ENCODE measurements at regions not wholly inside any gene's neighbourhood (a gene's known extent, or its start where the extent isn't known, plus 50 kb on each side); places are given as distances from the start of the nearest gene placed in this dataset.

DNA sequence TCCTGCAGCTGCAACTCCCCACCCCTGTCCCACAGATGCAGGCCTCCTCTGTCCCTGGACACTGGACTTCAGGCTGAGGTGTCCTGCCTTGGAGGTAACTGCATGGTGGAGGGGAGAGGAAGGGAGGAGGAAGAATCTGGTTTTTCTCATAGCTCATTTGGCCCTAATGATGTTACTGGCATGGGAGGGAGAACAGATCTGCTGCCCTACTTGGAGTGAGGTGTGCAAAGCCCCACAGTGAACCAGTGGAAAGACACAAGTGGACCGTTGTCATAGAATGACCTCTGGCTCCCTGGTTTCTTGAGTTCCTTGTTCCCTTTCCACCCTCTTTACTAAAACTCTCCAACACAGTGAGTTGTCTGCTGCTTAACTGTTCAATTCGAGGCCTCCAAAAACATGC, 215.9 kb downstream of the BARX2 start:
- no peak for DNase-seq

DNA sequence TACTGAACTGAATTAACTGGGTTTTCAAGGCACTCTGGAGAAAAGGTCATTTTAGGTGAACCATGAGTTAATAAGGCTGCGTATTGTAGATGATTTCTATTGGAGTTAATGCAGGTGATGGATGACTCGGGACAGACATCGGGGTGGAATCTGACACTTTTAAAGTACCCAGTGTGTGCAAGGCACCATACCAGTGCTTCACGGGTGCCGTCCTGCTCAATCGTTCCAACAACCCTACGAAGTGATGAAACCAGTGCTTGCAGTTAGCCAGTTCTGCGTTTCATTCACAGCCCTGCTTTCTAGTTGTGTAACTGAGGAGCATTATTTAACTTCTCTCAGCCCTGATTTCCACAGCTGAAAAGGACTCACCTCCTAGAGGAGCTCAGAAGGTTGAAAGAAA, 216.5 kb downstream of the BARX2 start:
- DNase-seq: no peak

DNA sequence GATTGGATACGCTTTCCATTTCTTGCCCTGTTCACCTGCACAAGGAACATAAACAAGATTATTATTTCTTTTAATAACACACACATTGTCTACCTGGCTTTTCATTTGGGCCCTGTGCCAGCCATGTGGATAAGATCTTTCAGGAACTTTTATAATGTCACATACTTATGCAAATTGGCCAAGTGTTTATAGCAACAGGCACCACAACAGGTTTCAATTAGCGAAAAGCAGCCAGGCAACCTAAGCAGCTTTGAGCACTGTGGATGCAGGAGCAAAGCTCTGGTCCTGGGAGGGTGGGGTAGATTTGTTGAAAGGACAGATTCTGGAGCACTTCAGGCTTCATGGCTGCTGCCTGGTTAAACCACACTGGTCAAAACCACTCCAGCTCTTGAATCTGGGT, 217.4 kb downstream of the BARX2 start:
- DNase-seq: no peak

DNA sequence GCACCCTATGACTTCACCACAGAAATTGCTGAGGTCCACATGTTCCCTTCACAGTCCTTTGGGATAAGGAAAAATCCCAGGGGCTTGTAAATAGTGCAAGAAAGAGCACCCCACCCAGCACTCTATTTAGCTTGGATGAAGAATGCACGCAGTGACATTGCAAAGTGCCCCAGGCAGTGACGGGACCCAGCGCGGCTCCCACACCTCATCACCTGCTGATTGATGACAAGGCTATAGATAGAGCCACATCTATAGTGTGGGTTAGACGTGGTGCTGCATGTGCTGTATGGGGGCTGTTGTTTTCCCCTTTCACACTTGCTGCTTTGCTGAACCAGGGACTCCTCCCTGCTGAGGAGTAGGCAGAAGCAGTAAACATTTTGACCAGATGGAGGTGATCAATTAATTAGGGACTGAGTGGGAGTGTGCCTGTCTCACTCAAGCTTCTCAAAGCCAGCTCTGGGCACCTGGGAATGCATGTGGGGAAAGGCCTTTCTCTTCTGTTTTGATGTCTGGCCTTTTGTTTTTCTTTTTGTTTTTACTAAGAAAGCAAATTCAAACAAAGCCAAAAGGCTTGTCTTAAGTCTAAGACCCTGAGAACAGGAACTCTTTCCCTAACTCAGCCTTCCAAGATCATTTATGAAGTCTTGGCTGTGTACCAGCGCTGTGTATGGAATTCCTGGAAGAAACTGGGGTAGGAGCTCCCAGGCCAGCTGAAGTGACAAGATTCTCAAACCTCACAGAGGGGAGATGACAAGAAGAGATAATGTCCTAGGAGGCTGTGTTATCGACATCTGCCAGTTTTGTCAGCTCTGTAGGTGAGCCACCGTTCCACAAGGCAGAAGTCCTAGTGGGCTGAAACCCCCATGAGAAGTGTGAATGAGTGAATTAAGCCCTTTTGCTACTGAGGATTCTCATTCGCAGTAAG, 219.7 kb downstream of the BARX2 start:
- no peak for DNase-seq

DNA sequence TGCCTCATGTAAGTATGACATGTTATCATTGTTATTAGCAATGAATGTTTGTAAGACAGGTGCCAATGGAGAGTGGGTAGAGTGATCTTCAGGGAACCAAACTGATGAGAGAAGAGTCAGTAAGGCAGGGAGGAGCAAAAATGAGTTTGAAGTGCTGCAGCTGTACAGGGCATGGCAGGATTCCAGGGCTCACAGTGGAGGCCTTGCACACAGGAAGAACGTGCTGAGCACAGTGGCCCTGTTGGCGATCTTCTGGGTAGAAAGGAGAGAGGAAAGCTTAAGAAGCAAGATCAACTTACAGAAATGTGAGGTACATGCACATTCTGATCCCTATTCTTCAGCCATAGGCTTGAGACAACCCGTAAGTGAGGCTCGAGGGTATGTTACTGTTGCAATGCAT, 219.3 kb upstream of the TMEM45B start:
- no peak for DNase-seq

DNA sequence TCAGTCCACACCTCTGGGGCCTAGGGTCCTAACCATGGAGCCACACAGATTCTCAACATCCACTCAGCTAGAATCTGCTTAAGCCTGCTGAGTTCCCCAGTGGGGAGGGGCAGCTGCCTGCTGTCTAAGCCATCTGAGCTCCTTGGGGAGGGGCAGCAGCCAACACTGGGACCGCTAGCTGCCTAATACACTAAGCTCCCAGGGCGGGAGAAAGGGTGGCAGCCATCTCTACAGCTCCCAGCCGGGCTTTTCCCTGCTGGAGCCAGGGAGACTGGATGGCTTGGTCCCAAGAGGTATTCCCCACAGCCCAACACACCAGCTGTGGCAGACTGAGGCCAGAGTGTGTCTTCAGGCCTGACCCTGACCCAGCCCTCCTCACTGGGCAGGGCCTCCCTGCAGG, 217.3 kb upstream of the TMEM45B start:
- DNase-seq: no peak

DNA sequence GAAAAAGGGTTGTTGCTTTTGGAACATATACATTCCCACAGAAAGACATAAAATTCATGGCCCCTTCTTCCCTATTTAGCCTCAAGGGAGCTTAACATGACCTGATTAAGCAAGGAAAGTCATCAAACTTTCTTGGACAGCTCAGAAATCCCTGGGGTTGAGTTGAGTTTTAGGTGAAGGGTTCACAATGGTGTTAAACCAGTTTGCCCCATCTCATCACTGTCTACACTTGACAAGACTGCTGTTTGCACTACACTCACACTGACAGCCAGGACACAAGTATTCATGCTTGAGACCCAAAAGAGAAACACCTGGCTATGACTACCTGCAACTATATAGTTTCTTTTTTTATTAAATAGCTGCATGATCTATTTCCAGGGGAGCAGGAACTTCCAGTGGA, 209.8 kb upstream of the TMEM45B start:
- no peak for DNase-seq

DNA sequence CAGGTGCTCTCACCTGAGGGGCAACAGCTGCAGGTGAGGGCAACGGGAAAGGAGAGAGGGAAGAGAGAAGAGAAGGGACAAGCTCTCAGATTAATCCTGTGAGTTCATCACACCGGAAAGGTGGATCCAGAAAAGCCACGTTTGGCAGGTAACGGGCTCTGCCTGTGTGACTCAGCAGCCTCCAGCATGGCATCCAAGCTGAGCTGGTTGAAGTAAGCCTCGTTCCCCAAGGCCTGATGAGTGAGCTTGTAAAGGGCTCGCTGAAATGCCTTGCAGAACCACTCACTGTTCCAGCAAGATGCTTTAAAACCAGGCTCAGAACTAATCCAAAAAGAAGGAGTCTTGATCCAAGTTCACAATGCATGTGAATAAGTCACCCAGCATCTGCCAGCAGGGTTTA, 206.9 kb upstream of the TMEM45B start:
- no peak for DNase-seq

DNA sequence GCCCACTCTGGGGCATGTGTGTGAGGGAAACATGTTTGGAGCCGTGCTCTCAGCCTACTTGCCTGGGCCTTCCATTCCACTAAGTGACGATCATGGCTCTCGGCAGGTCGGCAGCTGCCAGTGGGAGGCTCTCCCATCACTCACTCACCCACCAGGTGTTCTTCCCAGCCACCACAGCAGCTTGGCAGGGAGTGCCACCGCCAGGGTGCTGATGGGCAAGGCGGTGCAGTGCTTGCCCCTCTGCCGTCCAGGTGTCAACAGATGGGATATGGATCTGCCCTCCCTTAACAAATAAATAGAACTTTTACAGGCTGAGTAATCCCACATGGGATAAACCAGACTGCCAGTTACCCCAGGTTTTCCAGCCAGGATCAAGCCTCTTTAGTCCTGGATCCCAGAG, 205.5 kb upstream of the TMEM45B start:
- no peak for DNase-seq

DNA sequence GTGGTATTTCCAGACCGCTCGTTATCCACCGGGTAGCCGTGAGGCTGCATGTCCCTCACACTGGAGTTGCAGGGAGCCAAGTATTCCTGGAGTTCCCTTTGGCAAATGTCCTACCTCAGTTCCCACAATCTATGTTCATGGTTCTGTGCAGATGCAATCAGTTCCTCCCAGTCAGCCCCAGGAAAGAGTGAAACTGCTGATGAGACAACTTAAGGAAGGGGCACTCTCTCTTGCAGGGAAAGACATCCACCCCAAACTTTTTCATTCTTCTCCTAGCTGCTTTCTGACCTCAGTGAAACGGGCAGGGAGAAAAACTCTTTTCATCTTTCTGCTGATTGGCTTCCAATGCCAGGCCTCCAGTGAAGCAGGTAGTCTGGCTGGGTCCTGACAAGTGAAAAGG, 205.1 kb upstream of the TMEM45B start:
- DNase-seq: no peak

DNA sequence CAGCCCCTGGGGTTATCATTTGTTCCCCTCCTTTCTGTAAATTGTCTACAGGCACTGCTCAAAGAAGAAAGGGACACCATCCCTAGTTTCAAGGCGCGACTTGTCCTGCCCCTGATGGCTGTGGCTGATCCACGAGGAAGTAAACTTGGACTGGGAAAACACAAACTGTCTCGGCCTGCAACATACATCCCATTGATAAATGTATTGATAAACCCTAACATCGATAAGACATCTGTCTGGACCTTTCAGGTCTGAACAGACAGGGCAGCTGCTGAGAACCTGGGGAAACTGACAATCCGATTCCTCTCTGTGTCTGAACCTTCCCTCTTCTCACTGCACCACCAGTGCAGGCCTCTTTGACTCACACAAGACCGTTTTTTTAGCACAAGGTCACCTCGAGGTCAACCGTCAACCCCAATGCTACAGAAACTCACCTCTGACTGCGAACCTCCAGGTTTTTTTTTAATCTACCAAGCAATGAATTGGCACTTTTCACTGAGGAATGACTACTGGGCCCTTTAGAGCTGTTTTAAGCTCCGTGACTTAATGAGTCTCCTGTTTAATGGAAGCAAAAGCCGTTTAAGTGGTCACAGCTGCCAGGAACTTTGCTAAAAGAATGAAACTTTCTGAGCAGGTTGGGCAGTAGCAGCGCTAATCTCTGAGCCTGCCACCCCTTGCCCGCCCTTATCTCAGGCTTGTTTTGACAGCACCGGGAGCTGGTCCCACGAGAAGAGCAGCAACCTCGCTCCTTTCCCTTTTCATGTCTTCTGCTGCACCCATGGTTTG, 203.8 kb upstream of the TMEM45B start:
- no peak for DNase-seq

DNA sequence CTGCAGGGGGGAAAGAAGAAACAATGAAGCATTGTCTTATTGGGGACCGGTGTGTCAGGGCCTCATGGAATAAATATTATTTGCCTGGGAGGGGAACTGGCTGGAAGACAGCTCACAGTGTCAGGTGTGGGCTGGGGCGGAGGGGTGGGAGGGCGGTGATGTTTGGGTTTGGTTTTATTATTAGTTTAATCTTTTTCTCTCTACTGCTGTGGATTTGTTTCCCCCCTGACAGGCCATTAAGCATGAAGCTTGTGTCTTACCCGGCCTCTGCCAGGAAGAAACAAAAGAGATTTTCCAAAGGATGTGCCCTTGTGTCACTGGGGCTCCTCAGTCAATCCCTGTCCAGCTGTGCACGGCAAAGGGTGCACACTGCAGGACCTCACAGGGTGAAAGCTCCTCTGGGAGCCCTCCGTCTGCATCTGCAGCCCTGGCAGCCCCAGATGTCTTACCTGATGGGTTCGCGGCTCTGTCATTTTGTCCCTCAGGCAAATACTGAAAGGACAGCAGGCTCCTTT, 203.1 kb upstream of the TMEM45B start:
- no peak for DNase-seq

DNA sequence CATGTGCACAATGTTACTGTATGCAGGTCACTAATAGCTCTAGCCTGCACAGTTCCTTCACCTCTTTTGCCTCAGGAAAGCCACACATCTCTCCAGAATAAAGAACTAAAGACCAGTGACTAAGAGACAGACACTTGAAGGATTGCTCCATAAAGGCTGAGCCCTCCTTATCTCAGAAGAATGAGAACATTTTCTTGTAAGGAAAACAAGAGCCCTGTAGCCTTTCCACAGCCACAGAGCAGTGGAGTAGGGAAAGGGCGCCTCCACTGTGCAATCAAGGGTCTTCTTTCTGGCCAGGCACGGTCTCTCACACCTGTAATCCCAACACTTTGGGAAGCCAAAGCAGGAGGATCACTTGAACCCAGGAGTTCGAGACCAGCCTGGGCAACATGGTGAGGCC, 202.6 kb upstream of the TMEM45B start:
- no peak for DNase-seq

DNA sequence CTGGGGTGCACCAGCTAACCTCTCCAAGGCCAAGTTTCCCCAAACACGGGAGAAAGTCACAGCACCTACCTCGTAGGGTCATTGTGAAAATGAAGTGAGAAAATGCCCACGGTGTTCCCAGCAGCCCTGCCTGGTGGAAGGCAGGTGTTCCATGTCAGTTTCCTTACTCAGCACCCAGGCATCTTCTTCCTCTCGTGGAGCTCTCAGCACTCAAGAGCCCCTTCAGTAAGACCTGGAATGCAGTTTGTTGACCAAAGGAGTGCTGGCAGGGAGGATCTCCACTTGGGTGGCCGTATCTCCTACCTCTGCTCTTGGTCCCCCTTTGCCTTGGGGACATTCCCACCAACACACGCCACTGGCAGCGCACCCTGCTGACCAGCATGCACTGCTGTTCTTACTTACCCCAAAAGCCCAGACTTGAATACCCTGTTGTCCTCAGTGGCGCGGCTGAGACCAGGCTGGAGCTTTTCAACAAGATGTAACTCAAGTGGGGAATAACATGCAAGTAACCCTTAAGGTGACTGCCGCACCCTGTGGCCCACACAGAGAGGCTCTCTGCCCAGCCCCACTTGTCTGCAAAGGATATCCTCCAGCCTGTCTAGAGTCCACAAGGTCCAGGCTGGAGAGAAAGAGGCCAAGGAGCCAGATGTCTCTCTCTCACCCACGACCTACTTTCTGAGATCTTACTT, 201.2 kb upstream of the TMEM45B start:
- DNase-seq: no peak

DNA sequence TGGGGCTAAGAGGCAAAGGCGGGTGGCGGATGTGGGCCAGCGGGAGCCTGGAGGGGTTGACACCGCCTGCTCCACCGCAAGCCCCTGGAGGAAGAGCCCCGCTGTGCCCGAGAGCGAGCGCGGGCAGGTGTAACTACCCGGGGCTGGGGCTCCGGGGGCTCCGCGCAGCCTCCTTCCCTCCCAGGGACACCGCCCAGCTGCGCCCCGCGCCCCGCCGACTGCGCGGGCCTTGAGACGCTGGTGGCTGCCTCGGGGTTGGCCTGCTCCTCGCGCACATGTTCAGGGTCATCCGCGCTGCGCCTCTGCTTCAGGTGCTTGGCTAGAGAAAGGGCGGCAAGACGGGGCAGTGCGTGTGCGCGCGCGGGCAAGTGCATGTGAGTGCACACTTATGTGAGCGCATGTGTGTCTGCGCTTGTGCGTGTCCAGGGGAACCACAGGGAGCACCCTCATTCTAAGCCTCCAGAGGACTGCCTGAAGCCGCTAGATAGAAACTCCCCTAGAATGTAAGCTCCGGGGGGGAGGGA, 197.5 kb upstream of the TMEM45B start:
- no peak for DNase-seq

DNA sequence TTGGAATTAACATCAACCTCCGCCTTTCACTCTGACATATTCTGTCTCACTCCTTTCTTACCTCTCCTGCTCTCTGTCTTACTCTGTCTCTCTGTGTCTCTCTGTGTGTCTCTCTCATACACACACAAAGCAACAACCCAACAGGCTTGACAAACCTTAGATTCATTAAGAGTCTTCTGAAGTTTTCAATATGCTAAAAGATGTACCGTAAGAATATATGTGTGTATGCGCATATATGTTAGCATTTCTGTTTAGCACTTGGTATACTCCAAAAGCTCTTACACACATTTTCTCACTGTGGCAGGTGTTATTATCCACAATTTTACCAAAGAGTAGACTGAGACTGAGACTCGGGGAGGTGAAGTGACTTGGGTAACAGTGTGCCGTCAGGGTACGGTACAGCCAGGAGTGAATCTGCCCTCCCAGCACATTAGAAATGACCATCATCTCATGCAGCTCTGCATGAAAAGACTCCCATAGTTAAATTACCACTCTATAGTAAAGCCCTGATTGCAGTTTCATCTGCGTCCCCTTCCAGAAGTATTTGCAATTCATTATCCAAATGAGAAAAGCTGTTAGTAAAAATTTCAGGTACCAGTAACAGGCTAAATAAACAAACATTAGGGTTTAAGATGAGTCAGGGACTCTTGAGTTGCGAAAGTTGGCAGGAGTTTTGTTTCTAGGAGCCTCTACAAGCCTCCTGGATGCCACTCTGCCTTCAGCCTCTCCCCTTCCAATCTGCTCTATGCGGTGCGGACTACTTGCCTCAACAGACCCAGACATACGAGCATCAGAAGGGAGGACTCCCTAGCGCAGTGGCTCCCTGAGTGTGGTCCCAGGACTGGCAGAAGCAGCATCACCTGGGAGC, 195.2 kb upstream of the TMEM45B start:
- no peak for DNase-seq

DNA sequence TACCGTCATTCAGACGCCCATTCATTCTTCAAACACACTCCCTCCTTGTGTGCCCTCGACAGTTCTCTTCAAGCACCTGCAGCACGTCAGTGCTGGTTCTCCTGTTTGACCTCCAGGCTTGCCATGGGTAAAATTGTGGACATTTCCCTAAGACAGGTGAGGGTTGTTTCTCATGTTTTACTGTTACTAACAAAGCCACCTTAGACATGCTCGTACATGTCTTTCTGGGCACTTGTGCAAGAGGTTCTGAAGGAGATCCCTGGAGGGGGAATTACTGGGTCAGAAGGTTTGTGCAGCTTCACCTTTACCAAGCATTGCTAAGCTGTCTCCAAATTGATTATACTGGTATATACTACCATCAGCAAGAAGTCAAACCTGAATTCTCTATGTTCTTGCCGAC, 189.7 kb upstream of the TMEM45B start:
- no peak for DNase-seq

DNA sequence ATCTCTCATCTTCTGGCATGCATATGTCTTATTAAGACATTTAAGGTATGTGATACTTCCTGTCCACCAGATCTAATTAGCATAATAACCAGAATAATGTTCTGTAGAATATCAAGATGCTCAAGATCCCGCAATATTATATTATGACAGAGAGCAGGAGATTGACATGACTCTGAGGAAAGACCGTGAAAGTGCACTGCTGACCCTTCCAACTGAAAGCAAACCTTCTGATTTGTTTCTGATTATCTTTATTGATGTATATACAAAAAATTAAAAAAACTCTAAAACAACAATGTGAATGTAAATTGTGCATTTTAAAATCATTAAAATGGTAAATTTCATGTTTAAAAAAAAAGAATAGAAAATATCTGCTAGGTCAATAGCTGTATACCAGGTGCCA, 184.4 kb upstream of the TMEM45B start:
- DNase-seq: no peak

DNA sequence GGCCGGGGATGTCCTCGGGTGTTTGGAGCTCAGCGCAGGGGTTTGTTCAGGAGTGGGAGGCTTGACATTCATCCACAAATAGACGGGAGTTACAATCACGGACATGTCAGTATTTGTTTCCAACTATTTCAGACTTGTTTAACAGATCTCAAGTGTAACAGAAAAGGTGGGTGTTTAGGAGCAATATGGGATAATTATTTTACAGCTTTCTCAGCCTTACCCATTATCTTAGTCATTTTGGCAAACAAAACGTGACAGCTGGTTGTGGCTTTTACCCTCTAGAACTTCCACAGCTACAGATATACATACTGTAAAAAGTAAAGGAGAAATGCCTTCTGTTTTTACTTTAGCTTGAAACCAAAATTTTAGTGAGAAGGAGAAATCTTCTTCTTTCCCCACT, 178.7 kb upstream of the TMEM45B start:
- no peak for DNase-seq

DNA sequence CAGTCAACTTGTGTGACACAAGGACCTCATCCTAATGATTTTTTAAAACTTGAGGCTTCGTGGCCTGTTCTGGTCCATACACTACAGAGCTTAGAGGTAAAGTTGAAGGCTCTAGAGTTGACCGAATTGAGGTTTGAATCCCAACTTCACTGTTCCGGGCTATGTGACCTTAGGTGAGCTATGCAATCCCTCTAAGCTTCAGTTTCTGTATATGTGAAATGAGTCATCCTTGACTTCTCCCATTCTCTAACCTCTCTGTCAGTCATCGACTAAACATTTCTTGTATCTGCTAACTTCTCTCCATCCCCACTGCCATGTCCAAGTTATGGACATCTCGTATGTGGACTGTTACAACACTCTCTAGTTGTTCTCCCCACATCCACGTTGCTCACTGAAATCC, 178.2 kb upstream of the TMEM45B start:
- no peak for DNase-seq

DNA sequence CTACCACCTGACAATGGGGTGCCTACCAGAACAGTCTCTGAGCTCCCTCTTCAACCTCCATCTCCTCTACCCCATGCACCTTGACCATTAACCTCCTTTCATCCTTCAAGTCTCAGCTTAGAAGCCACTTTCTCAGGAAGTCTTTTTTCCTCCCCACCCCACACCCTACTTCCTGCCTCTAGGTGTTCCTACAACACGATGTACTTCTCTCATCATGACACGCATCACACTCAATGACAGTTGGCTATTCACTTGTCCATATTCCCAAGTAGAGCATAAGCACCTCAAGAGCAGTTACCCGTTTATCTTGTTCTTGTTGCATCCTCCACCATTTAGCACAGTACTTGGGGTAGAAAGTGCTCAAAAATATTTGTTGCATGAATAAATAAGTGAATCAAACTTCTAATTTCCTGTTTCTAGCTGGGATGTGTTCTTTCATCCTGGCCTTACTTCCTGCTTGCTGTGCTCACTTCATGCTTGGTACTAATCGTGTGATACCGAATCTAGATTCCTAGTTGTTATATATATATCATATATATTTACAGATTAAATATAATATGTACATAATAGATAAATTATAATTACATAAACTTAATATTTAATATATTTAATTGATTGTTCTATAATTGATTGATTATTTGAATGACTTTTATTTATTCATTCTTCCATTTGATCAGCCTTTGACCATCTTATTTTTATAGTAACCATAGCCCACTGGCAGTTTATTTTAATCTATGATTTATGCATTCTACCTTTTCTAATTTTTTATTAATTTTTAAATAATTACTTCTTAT, 177.5 kb upstream of the TMEM45B start:
- no peak for DNase-seq
